A673 (cell line): ENCODE measurements at regions not wholly inside any gene's neighbourhood (a gene's known extent, or its start where the extent isn't known, plus 50 kb on each side); places are given as distances from the start of the nearest gene placed in this dataset.
A peak's percentile ranks its signal among the peaks of the same experiment; 100 is the strongest.

Experiments used
- BruUV-seq: library from RNA; stranded (reverse); fragments of 400-500 nt; replicated peaks from 2 replicates; lab custom pipeline; 2021; lab: Mats Ljungman, UMichigan
- CTCF ChIA-PET: fragments of 300-600 bp; sonication (Branson Sonifier 250); formaldehyde crosslinking; loops from one replicate; lab custom pipeline; 2022; ENCODE audit warnings: antibody characterized with exemption; lab: Charles Lee
- POLR2A ChIA-PET: fragments of 300-600 bp; sonication (Branson Sonifier 250); formaldehyde crosslinking; loops from one replicate; lab custom pipeline; 2022; ENCODE audit warnings: antibody characterized with exemption; ENCODE audit not compliant: low non-redundant PET; lab: Charles Lee
- DNase-seq: peaks from one replicate; pipeline ENCODE4 v3.0.0-alpha.2; 2015; ENCODE audit warnings: low spot score
- H3K27ac ChIP-seq: fragments of 200-600 bp; sonication (generic); 2 replicates; pipeline ENCODE4 v1.5.1; 2016; ENCODE audit warnings: mixed run types, low read depth, mild to moderate bottlenecking, mixed read lengths, antibody characterized with exemption, low read length; ENCODE audit not compliant: poor library complexity, severe bottlenecking
- H3K27me3 ChIP-seq: fragments of 200-600 bp; sonication (generic); replicated peaks from 2 replicates; pipeline ENCODE4 v1.6.1; 2017; ENCODE audit warnings: mixed run types, low read depth, mild to moderate bottlenecking, mixed read lengths, antibody characterized with exemption, low read length; ENCODE audit not compliant: insufficient read depth, poor library complexity
- H3K36me3 ChIP-seq: fragments of 200-600 bp; sonication (generic); 2 replicates; pipeline ENCODE4 v1.6.1; 2016; ENCODE audit warnings: mixed run types, mild to moderate bottlenecking, mixed read lengths, antibody characterized with exemption, low read length; ENCODE audit not compliant: insufficient read depth, poor library complexity, severe bottlenecking
- H3K4me1 ChIP-seq: fragments of 200-600 bp; sonication (generic); 2 replicates; pipeline ENCODE4 v1.6.1; 2017; ENCODE audit warnings: mixed run types, mild to moderate bottlenecking, mixed read lengths, antibody characterized with exemption, low read length; ENCODE audit not compliant: insufficient read depth, poor library complexity, severe bottlenecking
- H3K4me3 ChIP-seq: fragments of 200-600 bp; sonication (generic); 2 replicates; pipeline ENCODE4 v1.5.1; 2016; ENCODE audit warnings: low read depth, mixed run types, mild to moderate bottlenecking, mixed read lengths, low read length; ENCODE audit not compliant: poor library complexity, severe bottlenecking
- H3K9me3 ChIP-seq: fragments of 200-600 bp; sonication (generic); 2 replicates; pipeline ENCODE4 v1.6.1; 2016; ENCODE audit warnings: mixed run types, low read depth, mild to moderate bottlenecking, mixed read lengths, antibody characterized with exemption, low read length; ENCODE audit not compliant: poor library complexity, severe bottlenecking
- EZH2 ChIP-seq: fragments of 200-600 bp; sonication (generic); IDR thresholded peaks from 2 replicates; pipeline ENCODE4 v1.6.1; 2017; ENCODE audit warnings: borderline replicate concordance, low read depth, mild to moderate bottlenecking, mixed read lengths, antibody characterized with exemption, low read length; ENCODE audit not compliant: poor library complexity, severe bottlenecking
- intact Hi-C: fragments of 100-400 bp; cut with micrococcal nuclease; formaldehyde crosslinking; loops from one replicate; pipeline ENCODE4 v1.10.0; 2022; ENCODE audit not compliant: unreplicated experiment
- TF ChIP-seq, protein P1 (sequence below): fragments of 300-800, 200-600 bp; sonication (generic); conservative IDR thresholded peaks from 2 replicates; pipeline ENCODE4 v1.5.1; 2017; ENCODE audit warnings: low read depth, mild to moderate bottlenecking, antibody characterized with exemption, low read length, moderate library complexity, mixed read lengths

DNA sequence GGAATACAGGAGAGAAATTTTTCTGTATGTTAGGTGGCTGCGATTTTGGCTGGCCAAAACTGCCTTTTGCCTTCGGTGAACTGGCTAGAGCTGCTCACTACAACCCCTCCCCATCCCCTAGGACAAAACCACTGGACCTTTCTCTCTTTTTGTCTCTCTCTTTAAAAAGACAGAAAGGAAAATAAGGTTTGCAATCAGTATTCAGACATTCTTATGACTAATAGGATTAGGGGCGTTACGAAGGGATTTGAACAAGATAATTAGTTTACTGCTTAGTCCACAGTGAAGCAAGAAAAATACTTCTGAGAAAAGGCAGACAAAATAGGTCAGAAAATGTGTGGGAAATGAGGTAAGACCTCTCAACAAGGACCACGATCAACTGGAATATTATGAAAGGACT, 180.4 kb downstream of the SLIT2 start:
- no peaks in the 10 kb centered on the region for H3K9me3 ChIP-seq
- POLR2A ChIA-PET = interaction anchor here (0.6 kb wide), 1 partner anchor 1291 kb away, joined by 5 read pairs; no protein-coding TSS in a partner anchor
- H3K27me3 ChIP-seq = no peaks in the 10 kb centered on the region
- peak overlapping the region; percentile 49 for H3K27ac ChIP-seq
- intact Hi-C loops = no loop called here
- peak; percentile 71 for DNase-seq
- BruUV-seq = TSS peak; percentile 9
- H3K4me1 ChIP-seq = peaks cover 53% of the 10 kb centered on the region
- TF ChIP-seq EZH2 = no peak
- TF ChIP-seq, protein P1, sequence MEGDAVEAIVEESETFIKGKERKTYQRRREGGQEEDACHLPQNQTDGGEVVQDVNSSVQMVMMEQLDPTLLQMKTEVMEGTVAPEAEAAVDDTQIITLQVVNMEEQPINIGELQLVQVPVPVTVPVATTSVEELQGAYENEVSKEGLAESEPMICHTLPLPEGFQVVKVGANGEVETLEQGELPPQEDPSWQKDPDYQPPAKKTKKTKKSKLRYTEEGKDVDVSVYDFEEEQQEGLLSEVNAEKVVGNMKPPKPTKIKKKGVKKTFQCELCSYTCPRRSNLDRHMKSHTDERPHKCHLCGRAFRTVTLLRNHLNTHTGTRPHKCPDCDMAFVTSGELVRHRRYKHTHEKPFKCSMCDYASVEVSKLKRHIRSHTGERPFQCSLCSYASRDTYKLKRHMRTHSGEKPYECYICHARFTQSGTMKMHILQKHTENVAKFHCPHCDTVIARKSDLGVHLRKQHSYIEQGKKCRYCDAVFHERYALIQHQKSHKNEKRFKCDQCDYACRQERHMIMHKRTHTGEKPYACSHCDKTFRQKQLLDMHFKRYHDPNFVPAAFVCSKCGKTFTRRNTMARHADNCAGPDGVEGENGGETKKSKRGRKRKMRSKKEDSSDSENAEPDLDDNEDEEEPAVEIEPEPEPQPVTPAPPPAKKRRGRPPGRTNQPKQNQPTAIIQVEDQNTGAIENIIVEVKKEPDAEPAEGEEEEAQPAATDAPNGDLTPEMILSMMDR = no peak
- CTCF ChIA-PET = interaction anchor here (0.7 kb wide), 1 partner anchor 113 kb away, joined by 4 read pairs; no protein-coding TSS in a partner anchor
- peak overlapping the region; percentile 16 for H3K4me3 ChIP-seq
- H3K36me3 ChIP-seq = no peaks in the 10 kb centered on the region

DNA sequence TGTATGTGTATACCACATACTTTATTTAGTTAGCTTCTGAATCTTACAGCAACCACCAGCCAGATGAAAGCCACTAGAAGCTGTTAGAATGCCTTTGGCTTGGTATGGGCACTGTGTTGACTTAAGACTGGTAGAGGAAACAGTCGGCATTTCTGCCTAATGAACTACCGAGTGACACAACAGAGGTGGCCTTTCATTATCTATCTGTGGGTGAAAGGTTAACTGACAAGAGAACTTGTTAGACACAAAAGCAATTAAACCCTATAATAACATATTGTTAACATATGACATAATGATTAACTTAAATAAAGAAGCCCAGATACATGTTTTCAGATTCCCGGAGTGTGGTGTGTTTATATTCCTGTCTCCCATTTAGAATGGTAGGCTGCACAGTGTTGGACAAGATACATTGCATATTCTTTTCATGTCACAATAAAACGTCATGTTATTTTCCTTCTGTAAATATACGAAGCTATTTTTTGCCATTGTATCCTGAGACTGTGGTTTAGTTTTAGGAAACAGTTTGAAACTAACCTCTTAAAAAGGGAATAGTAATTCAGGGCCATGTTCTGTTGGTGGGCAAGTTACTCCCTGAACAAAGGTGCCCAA, 181.5 kb downstream of the SLIT2 start:
- Histone ChIP-seq H3K27me3 (no peaks in the 10 kb centered on the region), H3K27ac (no peak overlapping the region), H3K4me3 (no peak overlapping the region), H3K9me3 (no peaks in the 10 kb centered on the region), H3K4me1 (peaks cover 47% of the 10 kb centered on the region), H3K36me3 (no peaks in the 10 kb centered on the region)
- ChIA-PET POLR2A (no interaction called here), CTCF (interaction anchor here (0.7 kb wide), 1 partner anchor 147 kb away, joined by 10 read pairs; no protein-coding TSS in a partner anchor)
- no peak for DNase-seq
- no TSS peak for BruUV-seq
- intact Hi-C loops = no loop called here
- TF ChIP-seq, protein P1 = no peak
- TF ChIP-seq EZH2 = no peak

DNA sequence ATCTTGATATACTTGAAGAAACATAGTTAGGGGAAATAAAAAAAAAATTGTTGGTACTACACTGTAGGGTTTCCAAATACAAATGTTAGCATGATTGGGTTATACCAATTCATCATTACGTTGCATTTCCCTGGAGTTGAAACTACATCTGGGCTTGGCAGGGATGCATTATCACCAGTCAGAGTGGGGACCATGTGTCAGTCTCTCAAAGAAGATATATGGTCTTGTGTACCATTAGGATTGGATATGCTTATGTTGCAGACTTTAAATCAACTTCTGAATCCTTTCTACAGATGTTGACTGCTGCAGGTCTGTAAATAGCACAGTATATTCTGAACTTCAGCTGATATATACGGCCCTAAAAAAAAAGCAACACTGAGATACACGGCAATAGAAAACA, 188.5 kb downstream of the SLIT2 start:
- H3K36me3 ChIP-seq = no peaks in the 10 kb centered on the region
- ChIA-PET POLR2A (no interaction called here), CTCF (no interaction called here)
- no TSS peak for BruUV-seq
- H3K9me3 ChIP-seq = no peaks in the 10 kb centered on the region
- H3K4me3 ChIP-seq = no peak overlapping the region
- intact Hi-C loops = no loop called here
- no peaks in the 10 kb centered on the region for H3K27me3 ChIP-seq
- TF ChIP-seq, protein P1 = no peak
- no peak overlapping the region for H3K27ac ChIP-seq
- peaks cover 13% of the 10 kb centered on the region for H3K4me1 ChIP-seq
- DNase-seq = no peak
